WERI-Rb-1 (cell line): ENCODE measurements at regions not wholly inside any gene's neighbourhood (a gene's known extent, or its start where the extent isn't known, plus 50 kb on each side); places are given as distances from the start of the nearest gene placed in this dataset.

Experiments
- DNase-seq: peaks from one replicate; pipeline ENCODE4 v3.0.0-alpha.2; 2020
- H3K27ac ChIP-seq: fragments of 250-450 bp; sonication (Bioruptor Pico); 2 replicates; pipeline ENCODE4 v1.5.1; 2020; ENCODE audit warnings: mild to moderate bottlenecking, moderate library complexity
- H3K27me3 ChIP-seq: fragments of 250-450 bp; sonication (Bioruptor Pico); 2 replicates; pipeline ENCODE4 v1.5.1; 2021; ENCODE audit warnings: mild to moderate bottlenecking, low read depth, moderate library complexity; ENCODE audit not compliant: insufficient read depth, severe bottlenecking
- H3K36me3 ChIP-seq: fragments of 250-450 bp; sonication (Bioruptor Pico); 2 replicates; pipeline ENCODE4 v1.5.1; 2020; ENCODE audit warnings: mild to moderate bottlenecking, moderate library complexity
- H3K4me3 ChIP-seq: 2 replicates; pipeline ENCODE4 v1.5.1; 2011; ENCODE audit warnings: low read depth, mild to moderate bottlenecking, control low read depth, low read length
- H3K9me3 ChIP-seq: fragments of 250-450 bp; sonication (Bioruptor Pico); 2 replicates; pipeline ENCODE4 v1.5.1; 2021; ENCODE audit warnings: mild to moderate bottlenecking, moderate library complexity; ENCODE audit not compliant: severe bottlenecking
- CTCF ChIP-seq: IDR thresholded peaks from 2 replicates; pipeline ENCODE4 v1.5.1; 2011; ENCODE audit warnings: low read depth, mild to moderate bottlenecking, control low read depth, inconsistent platforms, low read length

- Histone ChIP-seq H3K36me3 (no peaks in the 10 kb centered on the region), H3K27ac (no peak overlapping the region), H3K9me3 (no peaks in the 10 kb centered on the region), H3K4me3 (no peak overlapping the region), H3K27me3 (no peaks in the 10 kb centered on the region)
- DNase-seq, result no peak
- no peak for TF ChIP-seq CTCF
Observed at GRCh38 chr6:76532647-76533046, 460.2 kb upstream of the IMPG1 start.

GRCh38 chr6:76518443-76518842 is 446.0 kb upstream of the IMPG1 start:
- Histone ChIP-seq H3K27me3 (no peaks in the 10 kb centered on the region), H3K4me3 (no peak overlapping the region), H3K36me3 (no peaks in the 10 kb centered on the region), H3K27ac (no peak overlapping the region), H3K9me3 (no peaks in the 10 kb centered on the region)
- DNase-seq, result no peak
- no peak for TF ChIP-seq CTCF

GRCh38 chr6:76516924-76517323 is 444.5 kb upstream of the IMPG1 start:
- Histone ChIP-seq H3K27me3 (no peaks in the 10 kb centered on the region), H3K4me3 (no peak overlapping the region), H3K36me3 (no peaks in the 10 kb centered on the region), H3K9me3 (no peaks in the 10 kb centered on the region), H3K27ac (no peak overlapping the region)
- no peak for TF ChIP-seq CTCF
- no peak for DNase-seq

GRCh38 chr6:76510489-76510888 is 438.0 kb upstream of the IMPG1 start:
- Histone ChIP-seq H3K9me3 (no peaks in the 10 kb centered on the region), H3K36me3 (no peaks in the 10 kb centered on the region), H3K27ac (no peak overlapping the region), H3K27me3 (no peaks in the 10 kb centered on the region), H3K4me3 (no peak overlapping the region)
- TF ChIP-seq CTCF, result no peak
- no peak for DNase-seq

GRCh38 chr6:76509397-76509796 is 436.9 kb upstream of the IMPG1 start:
- H3K4me3 ChIP-seq, result no peak overlapping the region
- no peaks in the 10 kb centered on the region for H3K36me3 ChIP-seq
- H3K27me3 ChIP-seq, result no peaks in the 10 kb centered on the region
- no peak overlapping the region for H3K27ac ChIP-seq
- TF ChIP-seq CTCF, result no peak
- H3K9me3 ChIP-seq, result no peaks in the 10 kb centered on the region
- DNase-seq, result no peak

GRCh38 chr6:76506808-76507207 is 434.3 kb upstream of the IMPG1 start:
- Histone ChIP-seq H3K36me3 (no peaks in the 10 kb centered on the region), H3K27ac (no peak overlapping the region), H3K9me3 (no peaks in the 10 kb centered on the region), H3K4me3 (no peak overlapping the region), H3K27me3 (no peaks in the 10 kb centered on the region)
- no peak for TF ChIP-seq CTCF
- DNase-seq, result no peak
